Endodermal cell (in vitro differentiated cells): ENCODE measurements at regions not wholly inside any gene's neighbourhood (a gene's known extent, or its start where the extent isn't known, plus 50 kb on each side); places are given as distances from the start of the nearest gene placed in this dataset.

Source experiments
- DNase-seq: peaks from one replicate; pipeline ENCODE4 v3.0.0-alpha.2; 2017
- H3K27ac ChIP-seq: 2 replicates; pipeline ENCODE4 v1.5.1; 2013; ENCODE audit warnings: mild to moderate bottlenecking, low read depth, low read length, moderate library complexity
- H3K27me3 ChIP-seq: 2 replicates; pipeline ENCODE4 v1.6.1; 2013; ENCODE audit warnings: mild to moderate bottlenecking, low read length, moderate library complexity; ENCODE audit not compliant: insufficient read depth, control insufficient read depth, poor library complexity, severe bottlenecking
- H3K36me3 ChIP-seq: 2 replicates; pipeline ENCODE4 v1.7.0; 2013; ENCODE audit warnings: mild to moderate bottlenecking, low read length, moderate library complexity; ENCODE audit not compliant: control insufficient read depth, insufficient read depth
- H3K4me1 ChIP-seq: one replicate; pipeline ENCODE4 v1.7.0; 2013; ENCODE audit warnings: low read length; ENCODE audit not compliant: control insufficient read depth, insufficient read depth
- H3K4me3 ChIP-seq: 2 replicates; pipeline ENCODE4 v1.5.1; 2013; ENCODE audit warnings: mild to moderate bottlenecking, low read length, moderate library complexity
- H3K9ac ChIP-seq: 2 replicates; pipeline ENCODE4 v1.6.1; 2013; ENCODE audit warnings: mild to moderate bottlenecking, low read length, moderate library complexity; ENCODE audit not compliant: poor library complexity, severe bottlenecking; ENCODE audit errors: extremely low read depth
- H3K9me3 ChIP-seq: 2 replicates; pipeline ENCODE4 v1.6.1; 2013; ENCODE audit warnings: mild to moderate bottlenecking, low read length, moderate library complexity; ENCODE audit not compliant: control insufficient read depth
- H3K27ac Mint-ChIP-seq: 2 replicates; pipeline ENCODE4 v1.8.0; 2020; ENCODE audit warnings: mixed read lengths
- H3K27me3 Mint-ChIP-seq: 2 replicates; pipeline ENCODE4 v1.8.0; 2021; ENCODE audit warnings: mild to moderate bottlenecking, mixed read lengths; ENCODE audit not compliant: insufficient read depth
- H3K36me3 Mint-ChIP-seq: 2 replicates; pipeline ENCODE4 v1.8.0; 2020; ENCODE audit warnings: low read depth, mixed read lengths
- H3K4me1 Mint-ChIP-seq: 2 replicates; pipeline ENCODE4 v1.8.0; 2020; ENCODE audit warnings: mixed read lengths
- H3K4me3 Mint-ChIP-seq: 2 replicates; pipeline ENCODE4 v1.8.0; 2020; ENCODE audit warnings: mild to moderate bottlenecking, moderate library complexity, mixed read lengths
- H3K9me3 Mint-ChIP-seq: 2 replicates; pipeline ENCODE4 v1.8.0; 2020; ENCODE audit warnings: mild to moderate bottlenecking, mixed read lengths
- WGBS, 2 experiments: methylation state at CpG; one replicate each; pipeline versions ENCODE4 v1.1.5 to v1.1.7; 2013; ENCODE audit warnings: missing lambda C conversion rate in 2 of 2, mixed read lengths in 1 of 2; ENCODE audit not compliant: insufficient coverage in 1 of 2, insufficient read length in 1 of 2; 5-methylcytosine and 5-hydroxymethylcytosine counted together
- TF ChIP-seq, protein P1 (sequence below): fragments of 200-600 bp; sonication (generic); conservative IDR thresholded peaks from 2 replicates; pipeline ENCODE4 v1.5.0; 2021; ENCODE audit warnings: antibody characterized with exemption, mild to moderate bottlenecking

DNA sequence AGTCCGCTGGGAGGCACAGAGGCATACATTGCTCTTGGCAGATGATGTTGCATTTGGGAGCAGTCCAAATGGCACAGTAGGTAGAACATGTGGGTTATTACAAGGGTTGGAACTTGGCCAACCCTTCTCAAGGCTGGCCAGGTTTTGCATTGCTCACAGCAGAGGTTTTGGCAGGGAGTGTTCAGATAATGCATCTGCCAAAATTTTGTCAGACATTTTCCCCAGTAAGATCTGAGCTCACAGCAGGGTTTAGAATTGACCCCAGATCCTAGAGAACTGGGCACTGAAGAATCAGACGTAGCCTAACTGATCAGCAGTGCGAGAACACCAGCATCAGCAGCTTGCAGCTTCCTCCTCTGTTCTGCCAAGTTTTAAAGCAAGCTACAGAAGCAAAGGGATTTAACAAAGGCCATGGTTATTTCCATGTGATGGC is 468.8 kb upstream of the KIF2B start:
- Mint-ChIP-seq H3K36me3 (no peaks in the 10 kb centered on the region), H3K27me3 (no peaks in the 10 kb centered on the region), H3K9me3 (peaks cover 9% of the 10 kb centered on the region), H3K4me1 (no peaks in the 10 kb centered on the region), H3K27ac (no peak overlapping the region), H3K4me3 (no peak overlapping the region)
- Histone ChIP-seq H3K9ac (no peak overlapping the region), H3K36me3 (no peaks in the 10 kb centered on the region), H3K27ac (no peak overlapping the region), H3K4me1 (no peaks in the 10 kb centered on the region), H3K4me3 (no peak overlapping the region), H3K9me3 (no peaks in the 10 kb centered on the region), H3K27me3 (no peaks in the 10 kb centered on the region)
- WGBS, 2 experiments, result 81 to 93% methylated on average over 3 of the region's 3 CpGs
- TF ChIP-seq, protein P1, sequence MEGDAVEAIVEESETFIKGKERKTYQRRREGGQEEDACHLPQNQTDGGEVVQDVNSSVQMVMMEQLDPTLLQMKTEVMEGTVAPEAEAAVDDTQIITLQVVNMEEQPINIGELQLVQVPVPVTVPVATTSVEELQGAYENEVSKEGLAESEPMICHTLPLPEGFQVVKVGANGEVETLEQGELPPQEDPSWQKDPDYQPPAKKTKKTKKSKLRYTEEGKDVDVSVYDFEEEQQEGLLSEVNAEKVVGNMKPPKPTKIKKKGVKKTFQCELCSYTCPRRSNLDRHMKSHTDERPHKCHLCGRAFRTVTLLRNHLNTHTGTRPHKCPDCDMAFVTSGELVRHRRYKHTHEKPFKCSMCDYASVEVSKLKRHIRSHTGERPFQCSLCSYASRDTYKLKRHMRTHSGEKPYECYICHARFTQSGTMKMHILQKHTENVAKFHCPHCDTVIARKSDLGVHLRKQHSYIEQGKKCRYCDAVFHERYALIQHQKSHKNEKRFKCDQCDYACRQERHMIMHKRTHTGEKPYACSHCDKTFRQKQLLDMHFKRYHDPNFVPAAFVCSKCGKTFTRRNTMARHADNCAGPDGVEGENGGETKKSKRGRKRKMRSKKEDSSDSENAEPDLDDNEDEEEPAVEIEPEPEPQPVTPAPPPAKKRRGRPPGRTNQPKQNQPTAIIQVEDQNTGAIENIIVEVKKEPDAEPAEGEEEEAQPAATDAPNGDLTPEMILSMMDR, result no peak
- DNase-seq, result no peak

DNA sequence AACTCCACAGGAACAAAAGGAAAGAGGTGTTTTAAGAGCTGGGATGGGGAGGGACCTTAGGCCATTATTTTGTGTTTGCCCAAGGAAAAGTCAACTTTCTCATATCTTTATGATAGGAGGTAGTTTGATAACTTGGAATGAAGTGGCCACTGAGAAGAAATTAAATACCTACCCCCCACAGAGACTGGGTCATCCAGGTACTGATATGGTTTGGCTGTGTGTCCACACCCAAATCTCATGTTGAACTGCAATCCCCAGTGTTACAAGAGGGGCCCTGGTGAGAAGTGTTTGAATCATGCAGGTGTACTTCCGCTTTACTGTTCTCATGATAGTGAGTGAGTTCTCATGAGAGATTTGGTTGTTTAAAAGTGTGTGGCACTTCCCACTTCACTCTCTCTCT is 477.9 kb upstream of the KIF2B start:
- H3K4me3 ChIP-seq, result no peak overlapping the region
- WGBS, 2 experiments, result 89% methylated on average over 1 of the region's 1 CpG; no CpG with 5 or more reads in 1 of the 2 experiments
- no peak overlapping the region for H3K27ac Mint-ChIP-seq
- H3K36me3 ChIP-seq, result no peaks in the 10 kb centered on the region
- DNase-seq, result no peak
- H3K27me3 Mint-ChIP-seq, result no peaks in the 10 kb centered on the region
- no peak overlapping the region for H3K4me3 Mint-ChIP-seq
- no peaks in the 10 kb centered on the region for H3K4me1 Mint-ChIP-seq
- H3K27ac ChIP-seq, result no peak overlapping the region
- peaks cover 9% of the 10 kb centered on the region for H3K9me3 Mint-ChIP-seq
- H3K9me3 ChIP-seq, result no peaks in the 10 kb centered on the region
- no peaks in the 10 kb centered on the region for H3K27me3 ChIP-seq
- H3K4me1 ChIP-seq, result no peaks in the 10 kb centered on the region
- no peaks in the 10 kb centered on the region for H3K36me3 Mint-ChIP-seq
- H3K9ac ChIP-seq, result no peak overlapping the region
- TF ChIP-seq, protein P1, result no peak

DNA sequence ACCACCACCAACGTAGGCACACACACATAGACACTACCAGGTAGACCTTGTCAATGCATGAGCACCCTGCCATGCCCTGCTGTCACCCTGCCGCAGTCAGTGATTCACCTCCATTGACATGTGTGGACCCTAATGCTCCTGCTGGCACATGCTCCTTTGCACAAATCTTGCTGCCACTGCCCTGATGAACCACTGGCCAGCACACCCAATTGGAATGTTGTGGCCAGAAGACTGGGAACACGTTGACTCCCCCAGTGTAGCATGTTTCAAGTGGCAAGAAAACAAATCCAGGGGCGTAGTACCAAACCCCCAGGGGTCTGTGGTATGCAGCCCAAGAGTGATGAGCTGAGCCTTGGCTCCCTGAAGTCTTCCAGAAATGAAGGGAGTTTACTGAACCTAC is 486.4 kb upstream of the KIF2B start:
- Mint-ChIP-seq H3K9me3 (peaks cover 23% of the 10 kb centered on the region), H3K36me3 (no peaks in the 10 kb centered on the region)

More for the DNA sequence above, 486.4 kb upstream of the KIF2B start:
- H3K4me3 ChIP-seq, result no peak overlapping the region
- 87 to 100% methylated on average over 1 to 4 of the region's 4 CpGs for WGBS, 2 experiments
- H3K9me3 ChIP-seq, result no peaks in the 10 kb centered on the region
- Mint-ChIP-seq H3K4me1 (no peaks in the 10 kb centered on the region), H3K27me3 (no peaks in the 10 kb centered on the region), H3K27ac (no peak overlapping the region), H3K4me3 (no peak overlapping the region)
- no peak overlapping the region for H3K9ac ChIP-seq
- no peaks in the 10 kb centered on the region for H3K36me3 ChIP-seq
- H3K4me1 ChIP-seq, result no peaks in the 10 kb centered on the region
- no peaks in the 10 kb centered on the region for H3K27me3 ChIP-seq
- H3K27ac ChIP-seq, result no peak overlapping the region
- no peak for DNase-seq
- TF ChIP-seq, protein P1, result no peak
